Breast epithelium (tissue), 4 donors: ENCODE measurements at regions not wholly inside any gene's neighbourhood (a gene's known extent, or its start where the extent isn't known, plus 50 kb on each side); places are given as distances from the start of the nearest gene placed in this dataset.

Source experiments
- DNase-seq, 2 donors: peaks; one replicate each; pipeline ENCODE4 v3.0.0-alpha.2; 2019; ENCODE audit warnings: low spot score in 2 of 2
- H3K27ac ChIP-seq, 2 donors: fragments of 200-600 bp; sonication (generic) in 1 of 2; one replicate each; pipeline ENCODE4 v1.5.1; 2016 to 2019; ENCODE audit warnings: mild to moderate bottlenecking in 1 of 2
- H3K27me3 ChIP-seq, 2 donors: fragments of 200-600 bp; sonication (generic) in 1 of 2; one replicate each; pipeline versions ENCODE4 v1.5.1 to v1.6.0; 2017 to 2019; ENCODE audit warnings: control low read depth in 1 of 2, mild to moderate bottlenecking in 1 of 2
- H3K36me3 ChIP-seq: fragments of 200-600 bp; one replicate; pipeline ENCODE4 v1.5.1; 2019
- H3K4me1 ChIP-seq, 2 donors: fragments of 200-600 bp; sonication (generic); one replicate each; pipeline ENCODE4 v1.5.1; 2016 to 2019; ENCODE audit warnings: control low read depth in 1 of 2
- H3K4me3 ChIP-seq, 3 donors: fragments of 200-600 bp; sonication (generic); 1 replicate in 2 of 3; 2 replicates in 1 of 3; pipeline ENCODE4 v1.5.1; 2016 to 2019; ENCODE audit warnings: mild to moderate bottlenecking in 3 of 3, moderate library complexity in 2 of 3
- H3K9me3 ChIP-seq, 2 donors: fragments of 200-600 bp; sonication (generic) in 1 of 2; one replicate each; pipeline ENCODE4 v1.5.1; 2016 to 2019; ENCODE audit warnings: control low read depth in 1 of 2
- POLR2A ChIP-seq: fragments of 450-650 bp; IDR thresholded peaks from one replicate; pipeline ENCODE4 v1.6.1; 2016; ENCODE audit warnings: antibody characterized with exemption, mild to moderate bottlenecking, moderate library complexity
- POLR2AphosphoS5 ChIP-seq, 3 donors: sonication (generic); formaldehyde crosslinking; IDR thresholded peaks; one replicate each; pipeline ENCODE4 v1.6.1; 2017; ENCODE audit warnings: antibody characterized with exemption in 3 of 3
- intact Hi-C: fragments of 100-400 bp; cut with DNase I; formaldehyde crosslinking; loops from one replicate; pipeline ENCODE4 v1.15.1; 2023; ENCODE audit warnings: low total_unique reads
- TF ChIP-seq, protein P1 (sequence below), 3 donors: fragments of 450-650 bp; IDR thresholded peaks; one replicate each; pipeline ENCODE4 v1.5.1; 2016 to 2017; ENCODE audit warnings: antibody characterized with exemption in 3 of 3, mild to moderate bottlenecking in 3 of 3, moderate library complexity in 3 of 3

DNA sequence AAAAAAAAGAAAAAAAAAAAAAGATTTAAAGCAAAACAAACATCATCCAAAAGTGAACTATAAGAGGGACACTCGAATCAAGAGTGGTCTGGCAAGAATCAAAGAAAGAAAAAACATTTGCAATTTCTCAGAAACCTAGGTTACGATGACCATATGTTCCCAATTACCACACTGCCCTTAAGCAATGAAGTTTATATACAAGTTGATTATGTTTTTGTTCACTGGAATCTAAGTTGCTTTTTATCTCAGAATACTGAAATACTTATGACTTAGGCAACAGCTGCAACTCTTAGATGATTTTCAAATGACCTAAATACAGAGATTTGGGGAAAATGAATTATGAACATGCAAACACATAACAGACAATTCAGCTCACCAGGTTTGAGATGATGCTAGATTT is 597.1 kb upstream of the CHAC2 start:
- Histone ChIP-seq H3K27ac (no peak overlapping the region), H3K9me3 (no peaks in the 10 kb centered on the region), H3K27me3 (no peaks in the 10 kb centered on the region), H3K4me3 (no peak overlapping the region), H3K36me3 (no peaks in the 10 kb centered on the region), H3K4me1 (no peaks in the 10 kb centered on the region)
- intact Hi-C loops = no loop called here
- DNase-seq = no peak
- TF ChIP-seq POLR2AphosphoS5 (IDR thresholded peaks at IDR 0.05) = no peak

DNA sequence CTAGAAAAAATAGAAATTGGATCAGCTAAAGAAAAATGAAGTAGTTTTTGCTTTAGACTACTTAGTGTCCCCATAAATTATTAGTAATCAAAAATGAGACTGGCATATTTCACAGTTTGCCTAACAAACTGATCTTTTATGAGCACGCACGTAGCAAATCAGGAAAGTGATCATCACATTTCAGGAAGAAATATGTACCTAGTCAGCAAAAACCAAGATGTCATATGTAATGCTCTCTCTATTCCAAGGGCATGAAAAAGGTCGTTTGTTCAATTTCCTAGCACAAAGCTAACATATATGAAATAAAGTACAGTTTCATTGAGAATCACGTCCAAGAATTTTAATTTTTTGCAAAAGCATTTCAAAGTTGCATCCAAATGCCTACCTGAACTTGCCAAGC is 600.4 kb upstream of the CHAC2 start:
- no peaks in the 10 kb centered on the region for H3K4me1 ChIP-seq
- H3K9me3 ChIP-seq = no peaks in the 10 kb centered on the region
- TF ChIP-seq POLR2AphosphoS5 (IDR thresholded peaks at IDR 0.05) (no peak), POLR2A (no peak)
- TF ChIP-seq, protein P1, sequence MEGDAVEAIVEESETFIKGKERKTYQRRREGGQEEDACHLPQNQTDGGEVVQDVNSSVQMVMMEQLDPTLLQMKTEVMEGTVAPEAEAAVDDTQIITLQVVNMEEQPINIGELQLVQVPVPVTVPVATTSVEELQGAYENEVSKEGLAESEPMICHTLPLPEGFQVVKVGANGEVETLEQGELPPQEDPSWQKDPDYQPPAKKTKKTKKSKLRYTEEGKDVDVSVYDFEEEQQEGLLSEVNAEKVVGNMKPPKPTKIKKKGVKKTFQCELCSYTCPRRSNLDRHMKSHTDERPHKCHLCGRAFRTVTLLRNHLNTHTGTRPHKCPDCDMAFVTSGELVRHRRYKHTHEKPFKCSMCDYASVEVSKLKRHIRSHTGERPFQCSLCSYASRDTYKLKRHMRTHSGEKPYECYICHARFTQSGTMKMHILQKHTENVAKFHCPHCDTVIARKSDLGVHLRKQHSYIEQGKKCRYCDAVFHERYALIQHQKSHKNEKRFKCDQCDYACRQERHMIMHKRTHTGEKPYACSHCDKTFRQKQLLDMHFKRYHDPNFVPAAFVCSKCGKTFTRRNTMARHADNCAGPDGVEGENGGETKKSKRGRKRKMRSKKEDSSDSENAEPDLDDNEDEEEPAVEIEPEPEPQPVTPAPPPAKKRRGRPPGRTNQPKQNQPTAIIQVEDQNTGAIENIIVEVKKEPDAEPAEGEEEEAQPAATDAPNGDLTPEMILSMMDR (IDR thresholded peaks at IDR 0.05) = no peak
- H3K4me3 ChIP-seq = no peak overlapping the region
- H3K36me3 ChIP-seq = no peaks in the 10 kb centered on the region
- no peak for DNase-seq
- intact Hi-C loops = no loop called here
- H3K27me3 ChIP-seq = no peaks in the 10 kb centered on the region
- H3K27ac ChIP-seq = no peak overlapping the region

- Histone ChIP-seq H3K27me3 (no peaks in the 10 kb centered on the region), H3K4me3 (no peak overlapping the region), H3K27ac (no peak overlapping the region), H3K36me3 (no peaks in the 10 kb centered on the region), H3K4me1 (no peaks in the 10 kb centered on the region), H3K9me3 (no peaks in the 10 kb centered on the region)
- intact Hi-C loops = no loop called here
- DNase-seq = no peak
- TF ChIP-seq POLR2A (no peak), POLR2AphosphoS5 (IDR thresholded peaks at IDR 0.05) (no peak)
- TF ChIP-seq, protein P1 (IDR thresholded peaks at IDR 0.05) = no peak
Measured at GRCh38 chr2:53150146-53150545, 617.5 kb upstream of the CHAC2 start.

- intact Hi-C loops = no loop called here
- DNase-seq = no peak
- Histone ChIP-seq H3K27me3 (no peaks in the 10 kb centered on the region), H3K36me3 (no peaks in the 10 kb centered on the region), H3K4me3 (no peak overlapping the region), H3K9me3 (no peaks in the 10 kb centered on the region), H3K27ac (no peak overlapping the region), H3K4me1 (no peaks in the 10 kb centered on the region)
- TF ChIP-seq, protein P1 (IDR thresholded peaks at IDR 0.05) = no peak
- no peak for TF ChIP-seq POLR2A
- TF ChIP-seq POLR2AphosphoS5 (IDR thresholded peaks at IDR 0.05) = no peak
Measured at GRCh38 chr2:53148221-53148620, 619.4 kb upstream of the CHAC2 start.

- H3K27me3 ChIP-seq = no peaks in the 10 kb centered on the region
- TF ChIP-seq POLR2A = no peak
- TF ChIP-seq, protein P1 (IDR thresholded peaks at IDR 0.05) = no peak
- intact Hi-C loops = no loop called here
- H3K27ac ChIP-seq = no peak overlapping the region
- H3K36me3 ChIP-seq = no peaks in the 10 kb centered on the region
- H3K4me3 ChIP-seq = no peak overlapping the region
- no peak for DNase-seq
- no peaks in the 10 kb centered on the region for H3K9me3 ChIP-seq
- no peaks in the 10 kb centered on the region for H3K4me1 ChIP-seq
Measured at GRCh38 chr2:53131416-53131815, 636.2 kb upstream of the CHAC2 start.

- no peak overlapping the region for H3K27ac ChIP-seq
- intact Hi-C loops = no loop called here
- DNase-seq = no peak
Measured at GRCh38 chr2:53130441-53130943, 637.1 kb upstream of the CHAC2 start.

More at GRCh38 chr2:53130441-53130943, 637.1 kb upstream of the CHAC2 start:
- Histone ChIP-seq H3K4me1 (no peaks in the 10 kb centered on the region), H3K4me3 (no peak overlapping the region), H3K36me3 (no peaks in the 10 kb centered on the region), H3K27me3 (no peaks in the 10 kb centered on the region), H3K9me3 (no peaks in the 10 kb centered on the region)
- TF ChIP-seq POLR2A (no peak), POLR2AphosphoS5 (IDR thresholded peaks at IDR 0.05) (no peak)
- TF ChIP-seq, protein P1 (IDR thresholded peaks at IDR 0.05) = no peak
